Smooth muscle cell of the brain vasculature (primary cell): ENCODE measurements at regions not wholly inside any gene's neighbourhood (a gene's known extent, or its start where the extent isn't known, plus 50 kb on each side); places are given as distances from the start of the nearest gene placed in this dataset.
"Not testable (repeated sequence)": the region's sequence is repeated elsewhere in the genome, so short reads cannot be mapped to it uniquely, and the experiment has no call there.

Experiments
- DNase-seq: peaks from one replicate; pipeline ENCODE4 v3.0.0-alpha.2; 2012; ENCODE audit warnings: low read depth, low spot score

DNA sequence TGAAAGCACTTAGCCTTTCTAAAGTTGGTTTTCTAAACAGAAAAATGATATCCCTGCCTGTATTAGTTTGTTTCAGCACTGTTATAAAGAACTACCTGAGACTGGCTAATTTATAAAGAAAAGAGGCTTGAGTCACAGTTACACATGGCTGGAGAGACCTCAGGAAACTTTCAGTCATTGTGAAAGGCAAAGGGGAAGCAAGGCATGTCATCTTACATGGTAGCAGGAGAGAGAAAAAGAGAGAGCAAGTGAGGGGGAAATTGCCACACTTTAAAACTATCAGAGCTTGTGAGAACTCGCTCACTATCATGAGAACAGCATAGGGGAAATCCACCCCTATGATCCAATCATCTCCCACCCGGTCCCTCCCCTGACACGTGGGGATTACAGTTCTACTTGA is 64.9 kb downstream of the FAM170A start:
- DNase-seq, result no peak

DNA sequence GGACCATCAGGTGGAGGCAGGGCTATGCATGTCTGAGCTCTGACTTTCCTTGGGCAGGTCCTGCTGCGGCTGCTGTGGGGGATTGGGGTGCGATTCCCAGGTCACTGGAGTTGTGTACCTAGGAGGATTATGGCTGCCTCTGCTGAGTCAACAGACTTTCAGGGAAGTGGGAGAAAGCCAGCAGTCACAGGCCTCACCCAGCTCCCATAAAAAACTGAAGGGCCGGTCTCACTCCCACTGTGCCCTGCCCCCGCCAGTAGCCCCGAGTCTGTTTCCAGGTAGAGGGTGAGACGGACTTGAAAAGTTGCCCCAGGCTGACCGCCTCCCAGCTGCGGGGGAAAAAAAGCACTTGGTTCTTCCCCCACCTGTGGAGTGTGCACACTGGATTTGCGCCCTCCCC is 76.7 kb downstream of the FAM170A start:
- DNase-seq, result no peak

DNA sequence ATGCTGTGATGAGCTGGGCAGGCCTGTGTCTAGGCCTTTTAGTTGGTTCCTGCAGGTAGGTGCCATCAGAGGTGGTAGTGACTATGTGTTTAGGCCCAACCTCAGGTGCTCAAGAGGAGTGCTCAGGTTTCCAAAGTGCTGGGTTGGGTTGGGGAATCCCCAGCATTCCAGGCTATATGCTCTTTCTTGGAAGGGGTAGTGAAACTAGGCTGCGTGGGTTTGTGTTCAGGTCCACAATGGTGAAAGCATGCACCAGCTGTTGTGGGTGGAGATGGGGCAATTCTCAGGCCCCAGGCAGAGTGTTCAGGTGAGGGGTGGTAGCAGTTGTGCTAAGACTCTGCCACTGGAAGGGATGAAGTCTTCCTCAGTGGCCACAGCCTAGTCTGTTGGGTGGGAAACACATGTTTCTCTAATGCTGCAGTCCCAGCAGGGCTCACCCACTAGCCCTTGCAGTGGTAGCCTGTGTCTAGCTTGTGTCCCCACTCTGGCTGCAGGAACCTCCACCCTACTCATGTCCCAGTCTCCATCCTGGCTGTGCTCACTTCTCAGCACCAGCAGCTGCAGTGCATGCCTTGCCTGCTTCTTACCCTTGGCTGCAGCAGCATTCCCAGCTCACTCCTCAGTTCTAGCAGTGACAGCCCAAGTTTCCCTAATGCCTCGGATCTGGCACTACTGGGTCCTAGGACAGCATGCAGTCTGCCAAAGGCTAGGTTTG is 78.9 kb downstream of the FAM170A start:
- no peak for DNase-seq

DNA sequence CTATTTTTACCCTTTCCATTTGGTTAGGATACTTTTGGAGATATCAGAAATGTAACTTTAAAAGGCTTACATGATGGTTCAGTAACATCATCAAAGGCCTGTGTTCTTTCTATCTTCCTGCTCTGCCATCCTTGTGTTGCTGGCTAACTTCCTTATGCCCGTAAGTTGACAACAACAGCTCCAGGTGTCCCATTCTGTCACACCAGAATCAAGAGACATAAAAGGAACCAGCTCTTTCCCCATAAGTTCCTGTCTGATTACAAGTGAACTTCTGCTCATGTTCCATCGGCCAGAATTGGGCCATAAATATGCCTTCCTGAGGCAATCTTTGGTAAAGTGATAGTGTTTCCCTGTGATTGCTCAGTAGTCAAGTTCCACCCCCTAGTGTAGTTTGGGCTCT is 92.4 kb downstream of the FAM170A start:
- DNase-seq, result no peak

DNA sequence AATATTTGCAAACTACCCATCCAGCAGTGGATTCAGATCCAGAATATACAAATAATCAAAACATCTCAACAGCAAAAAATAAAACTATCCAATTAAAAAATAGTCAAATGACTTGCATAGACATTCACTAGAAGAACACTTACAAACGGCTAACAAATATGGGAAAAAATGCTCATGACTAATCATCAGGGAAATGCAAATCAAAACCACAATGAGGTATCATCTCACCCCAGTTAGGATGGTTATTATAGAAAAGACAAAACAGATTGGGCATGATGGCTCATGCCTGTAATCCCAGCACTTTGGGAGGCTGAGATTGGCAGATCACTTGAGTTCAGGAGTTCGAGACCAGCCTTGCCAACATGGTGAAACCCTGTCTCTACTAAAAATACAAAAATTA is 95.9 kb downstream of the FAM170A start:
- not testable (repeated sequence) for DNase-seq

DNA sequence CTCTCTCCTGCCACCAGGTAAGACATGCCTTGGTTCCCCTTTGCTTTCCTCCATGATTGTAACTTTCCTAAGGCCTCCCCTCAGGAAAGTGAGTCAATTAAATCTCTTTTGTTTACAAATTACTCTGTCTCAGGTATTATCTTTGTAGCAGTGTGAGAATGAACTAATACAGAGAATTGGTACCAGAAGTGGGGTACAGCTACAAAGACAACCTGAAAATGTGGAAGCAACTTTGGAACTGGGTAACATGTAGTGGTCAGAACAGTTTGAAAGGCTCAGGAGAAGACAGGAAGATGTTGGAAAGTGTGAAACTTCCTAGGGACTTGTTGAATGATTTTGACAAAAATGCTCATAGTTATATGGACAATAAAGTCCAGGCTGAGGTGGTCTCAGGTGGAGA is 97.2 kb downstream of the FAM170A start:
- no peak for DNase-seq

DNA sequence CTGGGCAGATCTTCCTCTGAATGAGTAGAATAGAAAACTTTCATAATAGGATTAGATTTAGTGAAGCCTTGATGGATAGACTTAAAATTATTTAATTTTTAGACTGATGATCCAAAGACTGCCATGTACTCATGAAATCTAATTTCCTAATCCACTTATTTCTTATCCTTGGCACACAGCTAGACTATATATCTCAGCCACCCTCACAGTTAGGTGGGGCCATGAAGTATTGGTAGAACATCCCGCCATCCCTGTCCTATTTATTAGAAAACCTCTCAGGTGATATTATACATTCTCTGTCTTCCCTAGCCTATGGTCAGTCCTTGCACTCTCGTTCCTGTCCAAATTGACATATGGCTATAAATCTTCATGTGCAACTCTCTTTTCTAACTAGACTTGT is 110.9 kb downstream of the FAM170A start:
- no peak for DNase-seq

DNA sequence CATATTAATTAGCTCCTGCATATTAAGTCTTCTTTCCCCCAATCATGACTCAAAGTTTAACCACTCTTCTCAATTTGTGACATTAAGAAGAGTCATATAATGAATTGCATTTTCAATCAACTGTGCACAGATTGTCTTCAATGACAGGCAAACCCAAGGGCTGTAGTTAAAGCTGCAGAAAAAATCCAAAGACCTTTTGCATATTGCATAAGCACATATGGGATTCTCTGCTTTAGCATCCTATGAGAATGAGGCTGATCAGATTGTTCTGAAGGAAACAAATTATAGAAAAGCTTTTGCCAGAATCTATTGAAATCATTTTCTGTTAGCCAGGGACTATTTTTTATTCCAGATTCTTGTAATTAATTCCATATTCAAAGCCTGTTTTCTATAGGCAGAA is 112.3 kb downstream of the FAM170A start:
- no peak for DNase-seq

DNA sequence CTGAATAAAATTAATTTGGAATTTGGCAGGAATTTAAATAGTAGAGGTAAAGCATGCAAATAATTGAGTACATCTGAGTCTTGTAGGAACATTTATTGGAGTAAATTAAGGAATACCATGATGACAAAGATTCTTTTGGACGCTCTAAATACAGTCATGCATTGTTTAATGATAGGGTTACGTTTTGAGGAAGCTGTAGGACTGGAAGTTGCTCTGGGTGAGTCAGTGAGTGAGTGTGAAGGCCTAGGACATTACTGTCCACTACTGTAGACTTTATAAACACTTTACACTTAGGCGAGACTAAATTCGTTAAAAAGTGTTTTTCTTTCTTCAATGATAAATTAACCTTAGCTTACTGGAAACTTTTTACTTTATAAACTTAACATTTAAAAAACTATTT is 113.0 kb downstream of the FAM170A start:
- no peak for DNase-seq

DNA sequence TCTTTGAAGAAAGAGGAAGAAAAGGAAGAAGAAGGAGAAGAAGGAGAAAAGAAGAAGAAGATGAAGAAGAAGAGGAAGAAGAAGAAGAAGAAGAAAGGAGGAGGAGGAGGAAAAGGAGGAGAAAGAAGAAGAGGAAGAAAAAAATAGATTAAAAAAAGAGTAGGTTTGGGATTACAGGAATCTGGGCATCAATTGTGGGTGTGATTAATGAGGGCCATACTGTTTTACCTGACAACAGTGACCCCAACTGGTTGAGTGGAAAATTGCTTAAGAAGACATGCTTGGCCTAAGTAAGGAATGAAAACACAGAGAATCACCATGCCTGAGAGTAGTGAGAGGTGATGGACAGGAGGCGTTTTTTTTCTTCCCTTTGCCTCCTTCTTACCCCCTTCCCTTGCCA is 114.6 kb downstream of the FAM170A start:
- DNase-seq, result no peak

DNA sequence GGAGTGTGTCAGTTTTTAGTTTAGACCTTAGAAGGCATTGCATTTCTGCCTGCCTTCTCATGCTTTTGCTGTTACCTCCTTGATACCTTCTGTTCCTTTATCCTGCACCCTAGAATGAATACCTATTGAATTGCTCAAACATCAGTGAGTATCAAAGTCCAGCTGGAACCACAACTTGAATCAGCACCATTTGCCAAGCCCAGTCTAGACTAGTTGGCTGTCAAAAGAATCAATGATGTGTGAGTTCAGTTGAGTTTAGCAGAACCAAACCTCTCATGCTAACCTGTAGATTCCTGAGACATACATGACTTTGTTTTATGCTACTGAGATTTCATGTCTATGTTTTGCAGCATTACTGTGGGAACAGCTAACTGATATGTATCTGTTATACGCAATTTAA is 116.6 kb downstream of the FAM170A start:
- DNase-seq, result no peak

DNA sequence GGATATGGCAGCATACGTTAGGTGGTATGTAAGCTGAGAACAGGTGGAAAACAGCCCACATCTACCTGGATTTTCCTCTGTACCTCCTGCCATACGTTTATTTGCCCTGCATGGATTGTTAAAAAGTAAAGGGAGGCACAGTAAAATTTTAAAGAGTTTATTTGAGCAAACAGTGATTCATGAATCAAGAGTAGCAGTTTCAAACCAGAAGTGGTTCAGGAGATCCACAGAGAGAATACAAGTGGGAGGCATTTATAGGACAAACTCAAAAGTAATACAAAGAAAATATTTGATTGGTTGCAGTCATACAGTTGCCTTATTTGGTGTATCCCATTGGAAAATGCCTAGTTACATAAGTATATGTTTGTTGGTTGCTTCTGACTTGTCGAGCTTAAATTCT is 117.6 kb downstream of the FAM170A start:
- DNase-seq, result no peak

DNA sequence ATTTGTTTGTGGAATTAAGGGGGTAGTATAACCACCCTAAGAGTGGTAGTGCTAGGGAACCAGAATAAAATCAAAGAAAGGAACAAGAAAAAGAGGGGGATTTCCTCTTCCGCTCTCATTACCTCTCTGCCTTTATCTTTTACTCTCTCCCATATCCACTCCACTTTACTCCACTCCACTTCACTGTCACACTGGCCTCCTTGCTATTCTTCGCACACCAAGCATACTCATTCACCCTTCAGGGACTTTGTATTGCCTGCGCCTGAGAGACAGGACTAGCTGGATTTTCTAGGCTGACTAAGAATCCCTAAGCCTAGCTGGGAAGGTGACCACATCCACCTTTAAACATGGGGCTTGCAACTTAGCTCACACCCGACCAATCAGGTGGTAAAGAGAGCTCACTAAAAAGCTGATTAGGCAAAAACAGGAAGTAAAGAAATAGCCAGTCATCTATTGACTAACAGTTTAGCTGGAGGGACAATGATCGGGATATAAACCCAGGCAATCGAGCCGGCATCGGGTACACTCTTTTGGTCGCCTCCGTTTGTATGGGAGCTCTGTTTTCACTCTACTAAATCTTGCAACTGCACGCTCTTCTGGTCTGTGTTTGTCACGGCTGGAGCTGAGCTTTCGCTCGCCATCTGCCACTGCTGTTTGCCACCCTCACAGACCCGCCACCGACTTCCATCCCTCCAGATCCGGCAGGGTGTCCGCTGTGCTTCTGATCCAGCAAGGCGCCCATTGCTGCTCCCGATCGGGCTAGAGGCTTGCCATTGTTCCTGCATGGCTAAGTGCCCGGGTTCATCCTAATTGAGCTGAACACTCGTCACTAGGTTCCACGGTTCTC is 121.8 kb downstream of the FAM170A start:
- DNase-seq, result no peak

DNA sequence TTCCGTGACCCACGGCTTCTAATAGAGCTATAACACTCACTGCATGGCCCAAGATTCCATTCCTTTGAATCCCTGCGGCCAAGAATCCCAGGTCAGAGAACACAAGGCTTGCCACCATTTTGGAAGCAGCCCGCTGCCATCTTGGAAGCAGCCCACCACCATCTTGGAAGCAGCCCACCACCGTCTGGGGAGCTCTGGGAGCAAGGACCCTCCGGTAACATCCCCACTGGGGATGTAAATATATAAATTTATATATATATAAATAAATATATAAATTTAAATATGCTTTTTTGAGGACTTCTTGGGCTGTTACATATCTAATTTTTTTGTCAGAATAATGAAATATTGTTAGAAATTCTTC is 122.4 kb downstream of the FAM170A start:
- DNase-seq, result no peak

DNA sequence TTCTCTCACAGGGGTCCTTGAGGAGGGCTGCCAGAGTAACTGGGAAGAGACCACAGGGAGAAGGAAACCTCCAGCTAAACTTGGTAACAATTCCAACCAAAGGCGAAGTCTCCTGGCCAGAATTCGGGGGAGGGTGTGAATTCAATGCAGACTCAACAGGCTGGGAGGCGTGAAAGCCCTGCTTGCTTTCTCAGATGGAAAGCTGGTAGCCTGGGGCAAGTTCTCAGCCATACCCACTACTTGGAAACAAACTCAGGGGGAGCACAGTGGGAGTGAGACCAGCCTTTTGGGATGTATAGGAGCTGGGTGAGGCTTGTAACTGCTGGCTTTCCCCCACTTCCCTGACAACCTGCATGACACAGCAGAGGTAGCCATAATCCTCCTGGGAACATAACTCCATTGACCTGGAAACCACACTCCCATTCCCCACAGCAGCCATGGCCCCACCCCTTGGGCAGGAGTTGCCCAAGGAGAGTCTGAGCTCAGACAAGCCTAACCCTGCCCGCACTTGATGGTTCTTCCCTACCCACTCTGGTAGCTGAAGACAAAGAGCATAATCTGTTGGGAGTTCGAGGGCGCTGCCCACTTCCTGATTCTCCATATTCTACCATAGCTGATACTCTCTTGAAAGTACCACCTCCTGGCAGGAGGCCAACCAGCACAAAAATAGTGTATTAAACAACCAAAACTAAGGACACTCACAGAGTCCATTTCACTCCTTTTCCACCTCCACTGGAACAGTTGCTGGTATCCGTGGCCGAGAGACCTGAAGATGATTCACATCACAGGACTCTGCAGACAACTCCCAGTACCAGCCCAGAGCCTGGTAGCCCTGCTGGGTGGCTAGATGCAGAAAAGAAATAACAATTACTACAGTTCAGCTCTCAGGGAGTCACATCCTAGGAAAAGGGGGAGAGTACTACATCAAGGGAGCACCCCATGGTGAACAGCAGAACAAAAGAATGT is 123.8 kb downstream of the FAM170A start:
- no peak for DNase-seq

DNA sequence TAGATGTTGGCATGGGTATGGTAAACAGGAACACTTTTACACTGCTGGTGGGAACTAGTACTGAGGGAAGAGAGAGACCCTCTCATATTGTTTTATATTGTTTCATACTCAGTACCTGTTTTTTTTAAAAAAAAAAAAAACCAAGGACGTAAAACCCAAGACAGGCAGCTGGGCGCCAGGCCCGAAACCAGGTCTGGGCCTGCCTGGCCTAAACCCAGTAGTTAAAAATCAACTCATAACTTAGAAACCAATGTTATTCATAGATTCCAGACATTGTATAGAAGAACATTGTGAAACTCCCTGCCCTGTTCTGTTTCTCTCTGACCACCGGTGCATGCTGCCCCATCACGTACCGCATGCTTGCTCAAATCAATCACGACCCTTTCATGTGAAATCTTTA is 125.5 kb downstream of the FAM170A start:
- not testable (repeated sequence) for DNase-seq

DNA sequence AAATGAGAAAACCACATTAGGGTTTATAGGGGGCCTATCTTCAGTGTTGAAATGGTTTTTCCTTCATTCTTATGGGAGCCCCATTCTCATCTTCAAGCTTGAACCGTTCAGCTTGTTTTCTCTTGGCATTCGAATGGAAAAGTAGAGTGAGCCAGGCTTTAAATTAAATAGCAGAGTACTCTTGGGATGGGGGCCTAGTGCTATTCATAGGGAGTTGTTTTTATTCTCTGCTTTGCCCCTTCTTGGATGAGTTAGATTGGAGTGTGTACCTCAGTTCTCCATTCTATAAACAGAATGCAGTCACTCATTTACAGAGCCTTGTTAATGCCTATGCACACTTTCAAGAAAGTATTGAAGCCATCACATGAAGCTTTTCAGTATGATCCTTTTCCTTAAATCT is 127.9 kb downstream of the FAM170A start:
- DNase-seq, result no peak

DNA sequence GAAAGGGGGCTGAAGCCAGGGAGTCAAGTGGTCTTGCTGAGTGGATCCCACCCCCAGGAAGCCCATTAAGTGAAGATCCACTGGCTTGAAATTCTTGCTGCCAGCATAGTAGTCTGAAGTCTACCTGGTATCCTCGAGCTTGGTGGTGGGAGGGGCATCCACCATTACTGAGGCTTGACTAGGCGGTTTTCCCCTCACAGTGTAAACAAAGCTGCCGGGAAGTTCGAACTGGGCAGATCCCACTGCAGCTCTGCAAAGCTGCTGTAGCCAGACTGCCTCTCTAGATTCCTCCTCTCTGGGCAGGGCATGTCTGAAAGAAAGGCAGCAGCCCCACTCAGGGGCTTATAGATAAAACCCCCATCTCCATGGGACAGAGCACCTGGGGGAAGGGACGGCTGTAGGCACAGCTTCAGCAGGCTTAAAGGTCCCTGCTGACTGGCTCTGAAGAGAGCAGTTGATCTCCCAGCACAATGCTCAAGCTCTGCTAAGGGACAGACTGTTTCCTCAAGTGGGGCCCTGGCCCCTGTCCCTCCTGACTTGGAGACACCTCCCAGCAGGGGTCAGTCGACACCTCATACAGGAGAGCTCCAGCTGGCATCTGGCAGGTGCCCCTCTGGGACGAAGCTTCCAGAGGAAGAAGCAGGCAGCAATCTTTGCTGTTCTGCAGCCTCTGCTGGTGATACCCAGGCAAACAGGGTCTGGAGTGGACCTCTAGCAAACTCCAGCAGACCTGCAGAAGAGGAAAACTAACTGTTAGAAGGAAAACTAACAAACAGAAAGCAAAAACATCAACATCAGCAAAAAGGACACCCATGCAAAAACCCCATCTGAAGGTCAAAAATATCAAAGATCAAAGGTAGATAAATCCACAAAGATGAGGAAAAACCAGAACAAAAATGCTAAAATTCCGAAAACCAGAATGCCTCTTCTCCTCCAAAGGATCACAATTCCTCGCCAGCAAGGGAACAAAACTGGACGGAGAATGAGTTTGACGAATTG is 140.6 kb downstream of the FAM170A start:
- not testable (repeated sequence) for DNase-seq

DNA sequence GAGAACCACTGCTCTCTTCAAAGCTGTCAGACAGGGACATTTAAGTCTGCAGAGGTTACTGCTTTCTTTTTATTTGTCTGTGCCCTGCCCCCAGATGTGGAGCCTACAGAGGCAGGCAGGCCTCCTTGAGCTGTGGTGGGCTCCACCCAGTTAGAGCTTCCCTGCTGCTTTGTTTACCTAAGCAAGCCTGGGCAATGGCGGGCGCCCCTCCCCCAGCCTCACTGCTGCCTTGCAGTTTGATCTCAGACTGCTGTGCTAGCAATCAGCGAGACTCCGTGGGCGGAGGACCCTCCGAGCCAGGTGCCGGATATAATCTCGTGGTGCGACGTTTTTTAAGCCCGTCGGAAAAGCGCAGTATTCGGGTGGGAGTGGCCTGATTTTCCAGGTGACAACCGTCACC is 150.8 kb downstream of the FAM170A start:
- DNase-seq, result not testable (repeated sequence)

DNA sequence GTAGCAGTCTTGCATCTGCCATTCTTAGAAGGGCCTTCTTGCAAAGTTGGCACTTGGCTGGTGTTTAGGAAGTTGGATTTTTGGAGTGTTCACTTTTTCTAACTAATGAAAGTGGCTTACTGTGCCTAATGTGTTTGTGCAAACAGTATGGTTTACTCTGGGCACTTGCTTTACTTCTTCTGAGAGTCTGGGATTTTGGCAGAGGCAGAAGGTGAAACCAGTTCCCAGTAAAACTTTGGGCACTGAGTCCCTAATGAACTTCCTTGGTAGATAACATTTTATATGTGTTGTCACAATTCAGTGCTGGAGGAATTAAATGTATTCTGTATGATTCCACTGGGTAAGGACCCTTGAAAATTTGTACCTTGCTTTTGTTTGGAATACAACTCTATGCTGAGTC is 155.7 kb downstream of the FAM170A start:
- DNase-seq, result no peak
